Stimulated activated CD8-positive, alpha-beta memory T cell treated with anti-CD3 and anti-CD28 coated beads, Interleukin-12 subunit alpha, Interleukin-12 subunit beta, amount 100 ng/mL, for 24 hours (primary cell): ENCODE measurements at regions not wholly inside any gene's neighbourhood (a gene's known extent, or its start where the extent isn't known, plus 50 kb on each side); places are given as distances from the start of the nearest gene placed in this dataset.
"Not testable (repeated sequence)": the region's sequence is repeated elsewhere in the genome, so short reads cannot be mapped to it uniquely, and the experiment has no call there.

ENCODE experiments used
- DNase-seq: peaks from one replicate; pipeline ENCODE4 v3.0.0-alpha.2; 2020; ENCODE audit errors: extremely low read depth

GRCh38 chr6:170046791-170047626 lies 243.9 kb downstream of the DLL1 start:
- no peak for DNase-seq

- no peak for DNase-seq
These were observed 244.8 kb downstream of the DLL1 start for GRCh38 chr6:170045981-170046667.

- DNase-seq, result no peak
These were observed 245.3 kb downstream of the DLL1 start for GRCh38 chr6:170045563-170045960.

DNA sequence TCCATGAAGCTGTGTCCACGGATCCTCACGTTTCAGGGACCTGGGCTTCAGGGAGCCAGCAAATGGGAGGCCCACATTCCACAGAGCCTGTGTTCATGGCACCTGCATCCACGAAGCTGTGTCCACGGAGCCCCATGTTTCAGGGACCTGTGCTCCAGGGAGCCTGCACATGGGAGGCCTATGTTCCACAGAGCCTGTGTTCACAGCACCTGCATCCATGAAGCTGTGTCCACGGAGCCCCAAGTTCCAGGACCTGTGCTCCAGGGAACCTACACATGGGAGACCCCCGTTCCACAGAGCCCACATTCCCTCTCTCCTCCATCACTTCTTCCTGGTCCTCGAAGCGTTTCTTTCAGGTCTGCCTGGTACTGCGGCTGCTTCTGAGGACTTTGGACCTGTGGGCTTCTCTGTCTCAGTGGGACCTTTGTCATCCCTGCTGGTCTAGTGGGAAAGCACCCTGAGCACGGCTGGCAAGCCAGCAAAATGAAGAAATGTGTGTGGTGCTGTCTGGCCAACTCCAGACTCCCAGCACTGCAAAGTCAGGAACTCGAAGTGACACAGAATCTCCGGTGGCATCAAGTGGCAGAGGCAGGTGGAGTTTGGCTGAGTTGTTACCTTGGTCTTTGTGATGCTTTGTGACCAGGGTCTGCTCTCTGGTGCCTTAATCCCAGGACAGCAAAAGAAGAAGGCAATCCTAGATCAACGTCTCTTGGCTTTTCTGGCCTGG lies 245.9 kb downstream of the DLL1 start:
- no peak for DNase-seq

DNA sequence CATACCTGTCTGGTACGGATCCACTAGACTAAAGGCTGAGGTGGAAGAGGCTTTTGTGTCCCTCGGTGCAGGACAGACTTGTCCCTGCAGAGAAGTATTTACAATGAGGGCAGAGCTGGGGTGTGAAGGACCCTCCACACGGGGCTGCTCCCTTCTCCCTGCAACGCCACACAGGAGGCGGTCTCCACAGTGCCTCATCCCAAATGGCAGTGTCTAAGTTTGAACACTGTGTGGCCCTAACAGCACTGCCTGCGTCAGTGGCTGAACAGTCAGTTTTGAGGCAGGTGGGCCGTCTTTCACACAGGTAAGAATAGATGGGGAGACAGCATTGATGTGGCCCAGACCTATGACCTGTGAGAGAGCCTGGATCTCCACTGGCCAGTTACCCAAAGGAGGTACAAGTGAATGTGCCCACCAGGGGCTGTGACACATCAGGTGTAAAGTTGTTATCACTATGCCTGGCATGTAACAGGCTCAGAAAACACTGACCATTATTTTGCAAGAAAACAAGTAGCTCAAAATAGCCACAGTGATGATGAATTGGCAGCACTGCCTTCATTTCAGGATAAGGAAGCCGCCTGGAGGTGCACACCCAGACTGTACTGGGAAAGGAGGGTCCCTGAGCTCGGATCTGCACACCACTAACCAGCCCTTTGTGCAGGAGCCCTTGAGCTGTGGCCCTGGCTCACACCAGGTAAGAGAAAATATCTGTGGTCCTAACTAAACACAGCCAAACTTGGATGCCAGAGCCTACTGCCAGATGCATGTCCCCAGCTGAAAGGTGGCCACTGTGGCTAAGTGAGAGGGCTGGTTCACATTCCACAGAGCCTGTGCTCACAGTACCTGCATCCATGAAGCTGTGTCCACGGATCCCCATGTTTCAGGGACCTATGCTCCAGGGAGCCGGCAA lies 246.7 kb downstream of the DLL1 start:
- no peak for DNase-seq

DNA sequence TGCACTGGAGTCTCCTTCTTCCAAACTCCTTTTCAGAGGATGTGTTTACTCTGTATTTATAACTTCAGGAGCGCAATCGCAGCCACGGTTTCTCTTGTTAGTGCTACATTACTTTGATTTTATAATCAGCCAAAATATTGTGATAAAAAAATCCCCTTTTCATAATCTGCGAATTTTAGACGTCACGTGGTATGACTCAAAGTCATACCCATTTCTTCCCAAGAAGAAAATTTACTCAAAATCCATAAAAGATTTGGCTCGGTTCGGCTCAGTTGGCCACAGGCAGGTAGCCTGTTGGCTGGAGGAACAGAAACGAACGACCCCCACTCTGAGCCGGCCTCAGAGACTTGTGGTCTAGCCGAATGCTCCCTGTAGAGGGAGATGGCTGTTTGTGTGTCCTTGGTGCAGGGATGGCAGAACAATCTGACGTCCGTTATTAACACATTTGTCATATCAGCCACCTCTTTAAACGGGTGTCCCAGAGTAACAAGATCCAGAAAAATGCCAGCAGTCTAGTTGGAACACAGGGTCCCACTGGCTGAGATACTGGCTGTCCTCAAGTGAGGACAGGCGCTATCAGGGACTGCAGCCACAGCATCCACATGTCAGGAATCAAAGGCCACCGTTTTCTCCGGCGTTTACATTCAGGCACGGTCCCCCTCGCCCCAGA lies 247.6 kb downstream of the DLL1 start:
- DNase-seq, result no peak

GRCh38 chr6:170042596-170043118 lies 248.2 kb downstream of the DLL1 start:
- DNase-seq, result no peak

DNA sequence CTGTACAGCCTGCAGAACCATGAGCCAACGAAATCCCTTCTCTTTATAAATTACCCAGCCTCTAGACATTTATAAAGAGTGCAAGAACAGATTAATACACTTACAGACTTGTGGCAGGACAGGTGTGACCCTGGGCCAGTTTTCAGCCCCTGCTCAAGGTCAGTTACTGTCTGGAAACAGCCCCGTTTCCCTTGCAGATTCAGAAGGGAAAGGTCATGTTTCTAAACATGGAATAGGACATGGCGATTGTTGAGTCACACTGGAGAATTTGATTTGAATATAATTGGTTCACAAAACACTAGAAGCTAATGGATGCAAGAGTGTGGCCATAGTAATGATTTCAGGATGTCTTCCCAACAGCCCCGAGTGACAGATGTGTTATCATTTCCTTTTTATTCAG lies 248.8 kb downstream of the DLL1 start:
- no peak for DNase-seq

- DNase-seq, result no peak
These were observed 249.4 kb downstream of the DLL1 start for GRCh38 chr6:170041526-170041925.

- no peak for DNase-seq
These were observed 250.0 kb downstream of the DLL1 start for GRCh38 chr6:170040906-170041305.

GRCh38 chr6:170040115-170040500 lies 250.8 kb downstream of the DLL1 start:
- DNase-seq, result no peak

DNA sequence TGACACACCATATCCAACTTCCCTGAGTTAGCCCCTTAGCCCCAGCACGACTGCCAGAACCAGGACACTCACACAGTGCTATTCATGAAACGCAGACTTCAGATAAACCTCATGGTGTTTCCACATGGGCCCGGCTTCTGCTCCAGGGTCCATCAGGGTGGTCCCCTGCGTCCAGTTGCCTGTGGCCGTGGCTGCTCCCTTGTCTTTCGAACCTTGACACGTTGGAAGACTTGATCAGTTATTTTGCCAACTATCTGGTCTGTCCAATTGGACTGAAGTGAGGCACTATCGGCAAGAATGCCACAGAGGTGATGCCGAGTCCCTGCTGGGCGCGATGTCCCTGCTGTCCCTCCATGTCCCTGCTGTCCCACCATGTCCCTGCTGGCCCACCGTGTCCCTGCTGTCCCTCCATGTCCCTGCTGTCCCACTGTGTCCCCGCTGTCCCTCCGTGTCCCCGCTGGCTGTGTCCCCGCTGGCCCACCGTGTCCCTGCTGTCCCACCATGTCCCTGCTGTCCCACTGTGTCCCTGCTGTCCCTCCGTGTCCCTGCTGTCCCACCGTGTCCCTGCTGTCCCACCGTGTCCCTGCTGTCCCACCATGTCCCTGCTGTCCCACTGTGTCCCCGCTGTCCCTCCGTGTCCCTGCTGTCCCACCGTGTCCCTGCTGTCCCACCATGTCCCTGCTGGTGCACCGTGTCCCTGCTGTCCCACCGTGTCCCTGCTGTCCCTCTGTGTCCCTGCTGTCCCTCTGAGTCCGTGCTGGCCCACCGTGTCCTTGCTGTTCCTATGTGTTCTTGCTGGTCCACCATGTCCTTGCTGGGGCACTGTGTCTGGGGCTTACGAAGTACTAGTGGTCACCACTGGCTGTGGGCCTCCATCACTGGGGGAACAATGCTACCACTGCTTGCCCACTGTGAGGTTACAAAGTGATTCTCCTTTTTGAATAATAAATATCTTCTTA lies 251.4 kb downstream of the DLL1 start:
- DNase-seq, result no peak

DNA sequence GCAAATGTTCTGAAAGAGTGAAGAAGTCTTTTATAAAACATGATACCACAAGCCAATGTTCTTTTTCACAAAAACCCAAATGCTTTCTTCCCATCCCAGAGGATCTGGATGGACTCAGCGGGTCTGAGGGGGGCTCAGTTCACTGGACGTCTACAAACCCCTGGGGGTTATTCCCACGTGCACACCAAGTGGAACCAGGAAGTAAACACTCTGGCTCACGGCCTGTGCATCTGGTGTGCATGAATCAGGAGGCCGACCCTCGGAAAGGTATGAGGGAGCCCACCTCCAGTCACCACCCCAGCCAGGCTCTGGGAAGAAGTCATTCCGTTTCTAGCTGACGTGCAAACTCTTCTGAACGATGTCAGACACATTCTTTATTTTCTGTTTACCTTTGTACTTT lies 252.2 kb downstream of the DLL1 start:
- DNase-seq, result no peak

GRCh38 chr6:170038251-170038650 lies 252.6 kb downstream of the DLL1 start:
- no peak for DNase-seq

DNA sequence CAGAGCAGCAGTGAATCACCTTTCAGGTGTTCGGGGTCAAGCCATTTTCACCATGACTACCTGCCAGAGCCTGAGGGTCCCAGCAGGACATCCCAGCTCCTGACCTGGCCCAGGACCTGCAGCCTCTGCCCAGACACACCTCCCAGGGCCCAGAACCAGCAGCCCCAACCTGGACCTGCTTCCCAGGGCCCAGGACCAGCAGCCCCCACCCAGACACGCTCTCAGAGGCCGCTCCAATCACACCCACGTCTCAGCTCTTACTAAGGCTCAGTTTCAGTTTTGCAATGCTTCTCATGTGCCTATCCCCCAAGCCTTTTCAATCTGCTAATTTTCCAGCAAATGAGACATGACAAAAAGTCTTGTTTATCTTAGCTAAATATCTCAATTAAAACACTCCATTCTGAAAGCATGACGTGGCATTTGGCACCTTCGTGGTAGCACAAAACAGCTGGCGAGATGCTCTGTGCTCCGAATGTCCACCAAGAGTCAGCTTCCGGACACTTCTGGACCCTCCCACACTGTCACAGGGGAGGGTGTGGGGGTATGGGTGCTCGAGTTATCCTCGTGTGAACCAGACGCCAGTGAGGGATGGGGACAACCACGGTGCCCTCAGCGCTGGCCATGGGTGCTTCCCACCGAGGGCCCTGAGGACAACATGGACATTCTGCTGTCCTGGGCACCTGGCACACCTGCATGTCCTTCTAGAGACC lies 253.2 kb downstream of the DLL1 start:
- no peak for DNase-seq

GRCh38 chr6:170036916-170037315 lies 254.0 kb downstream of the DLL1 start:
- DNase-seq, result no peak

GRCh38 chr6:170036367-170036766 lies 254.5 kb downstream of the DLL1 start:
- DNase-seq, result not testable (repeated sequence)

GRCh38 chr6:170035901-170036304 lies 255.0 kb downstream of the DLL1 start:
- no peak for DNase-seq

- no peak for DNase-seq
These were observed 255.8 kb downstream of the DLL1 start for GRCh38 chr6:170035044-170035443.
